ENCODE measurements at regions not wholly inside any gene's neighbourhood (a gene's known extent, or its start where the extent isn't known, plus 50 kb on each side); places are given as distances from the start of the nearest gene placed in this dataset.

DNA sequence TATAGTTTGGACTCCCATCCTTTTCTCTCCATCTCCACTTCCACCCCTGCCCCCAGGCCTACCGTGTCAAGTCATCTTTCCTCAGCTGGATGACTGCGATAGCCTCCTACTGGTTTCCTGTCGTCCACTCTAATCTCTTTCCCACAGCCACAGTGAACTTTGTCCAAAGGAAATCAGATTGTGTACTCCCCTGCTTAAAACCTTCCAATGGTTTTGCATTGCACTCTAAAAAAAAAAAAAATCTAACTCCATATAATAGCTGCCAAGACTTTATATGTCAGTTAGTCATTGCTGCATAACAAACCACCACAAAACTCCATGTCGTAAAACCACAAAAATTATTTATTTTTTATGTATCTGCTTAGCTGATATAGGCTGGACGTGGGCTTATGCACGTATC, 160.2 kb upstream of the CCDC68 start:
- DNase-seq, result no peak

DNA sequence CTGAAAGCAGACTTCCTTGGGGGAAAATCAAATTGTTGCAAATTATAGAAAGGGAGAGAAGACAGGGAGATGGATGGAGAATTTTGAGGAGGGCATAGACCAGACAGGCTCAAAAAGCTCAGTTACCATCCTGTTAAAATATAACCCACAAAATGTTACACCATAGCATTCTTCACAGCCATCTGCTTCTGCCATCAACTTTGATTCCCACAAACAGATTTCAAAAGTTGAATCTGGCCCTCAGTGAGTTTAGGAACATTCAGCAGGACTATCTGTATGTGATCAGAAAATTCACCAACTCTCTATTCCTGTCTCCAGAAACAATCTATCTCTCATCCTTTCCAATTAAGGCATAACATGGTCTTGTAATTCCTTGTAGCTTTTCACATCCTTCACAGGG, 159.8 kb upstream of the CCDC68 start:
- DNase-seq, result no peak

DNA sequence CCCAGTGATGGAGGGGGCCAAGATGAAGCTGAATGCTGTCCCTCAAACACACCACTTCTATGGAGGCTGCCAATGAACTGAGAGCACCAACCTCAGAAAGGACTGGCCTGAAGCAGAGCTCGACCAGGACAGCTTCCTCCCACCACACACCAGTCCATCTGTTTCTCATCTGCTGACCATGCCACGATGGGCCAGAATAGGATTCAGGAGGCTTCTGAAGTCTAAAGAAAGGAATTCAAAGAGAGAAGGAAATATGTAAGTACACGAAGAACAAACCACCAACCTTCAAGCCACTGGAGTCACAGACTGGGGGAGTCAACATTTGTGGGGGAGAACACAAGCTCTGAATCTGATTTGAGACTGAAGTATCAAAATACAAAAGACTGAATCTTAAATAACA, 157.6 kb upstream of the CCDC68 start:
- no peak for DNase-seq

DNA sequence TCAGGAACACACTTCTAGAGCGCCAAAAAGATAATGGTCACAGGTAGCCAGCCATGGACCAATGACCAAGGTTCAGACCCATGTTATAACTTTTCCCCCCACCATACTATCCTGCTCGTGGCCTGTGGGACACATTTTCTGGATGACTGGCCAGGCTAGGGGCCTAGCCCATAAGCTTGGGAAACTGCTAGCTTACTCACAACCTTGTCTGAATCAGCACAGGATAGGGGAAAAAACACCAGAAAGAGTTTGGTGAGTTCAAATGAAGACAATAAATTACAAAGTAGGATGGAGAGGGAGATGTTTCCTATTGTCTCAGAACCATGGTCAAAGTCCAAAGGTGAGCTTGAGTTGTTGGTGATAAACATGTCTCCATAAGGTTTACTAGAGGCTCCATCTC, 156.3 kb upstream of the CCDC68 start:
- DNase-seq, result no peak

DNA sequence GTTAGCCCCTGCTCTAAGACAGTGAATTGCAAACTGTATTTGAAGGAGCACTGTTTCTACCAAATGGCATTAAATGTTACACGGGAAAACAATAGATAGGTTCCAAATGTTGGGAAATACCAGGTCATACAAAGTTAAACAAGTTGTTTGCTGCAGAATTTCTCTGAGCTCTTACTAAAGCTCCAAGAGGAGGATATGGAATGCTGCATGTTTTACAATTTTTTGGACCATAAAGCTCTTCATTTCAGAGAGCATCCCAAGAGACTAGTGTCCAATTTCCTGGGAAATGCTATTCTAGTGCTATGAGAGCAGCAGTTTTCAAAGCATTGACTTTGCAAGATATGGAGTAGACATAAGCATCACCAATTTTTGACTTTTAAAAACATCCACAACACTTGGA, 155.6 kb upstream of the CCDC68 start:
- DNase-seq, result no peak

DNA sequence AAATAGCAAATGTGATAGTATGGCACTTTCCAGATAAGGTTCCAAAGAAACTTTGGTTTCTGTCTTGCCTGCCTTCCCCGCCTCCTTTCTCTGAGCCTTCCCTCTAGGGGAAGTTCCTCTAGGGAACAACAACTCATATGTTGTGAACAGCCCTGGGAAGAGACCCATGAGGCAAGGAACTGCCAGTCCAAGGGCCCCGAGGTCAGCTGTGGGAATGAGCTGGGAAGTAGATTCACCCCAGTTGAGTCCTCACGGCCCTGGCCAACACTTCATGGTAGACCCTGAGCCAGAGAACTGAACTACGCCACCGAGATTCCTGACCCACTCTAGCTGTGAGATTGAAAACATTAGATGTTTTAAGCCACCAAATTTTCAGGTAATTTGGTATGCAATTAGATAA, 154.5 kb upstream of the CCDC68 start:
- no peak for DNase-seq

DNA sequence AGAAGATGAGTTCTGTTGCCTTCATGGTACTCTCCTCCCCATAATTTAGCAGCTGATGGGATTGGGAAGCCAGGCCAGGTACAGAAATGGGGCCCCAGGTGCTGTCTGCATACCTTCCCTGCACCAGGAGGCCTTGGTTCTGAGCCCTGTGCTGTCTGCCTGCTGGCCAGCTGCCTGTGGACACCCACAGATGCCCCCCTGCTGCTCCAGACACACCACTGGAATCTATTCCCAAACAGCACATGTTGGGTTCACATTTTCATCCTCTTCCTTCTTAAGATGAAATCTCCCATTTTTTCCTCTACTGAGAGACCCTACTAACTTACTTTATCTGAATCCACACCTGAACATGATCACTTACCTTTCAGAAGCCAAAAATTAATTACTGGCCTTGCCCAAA, 152.0 kb upstream of the CCDC68 start:
- DNase-seq, result no peak

DNA sequence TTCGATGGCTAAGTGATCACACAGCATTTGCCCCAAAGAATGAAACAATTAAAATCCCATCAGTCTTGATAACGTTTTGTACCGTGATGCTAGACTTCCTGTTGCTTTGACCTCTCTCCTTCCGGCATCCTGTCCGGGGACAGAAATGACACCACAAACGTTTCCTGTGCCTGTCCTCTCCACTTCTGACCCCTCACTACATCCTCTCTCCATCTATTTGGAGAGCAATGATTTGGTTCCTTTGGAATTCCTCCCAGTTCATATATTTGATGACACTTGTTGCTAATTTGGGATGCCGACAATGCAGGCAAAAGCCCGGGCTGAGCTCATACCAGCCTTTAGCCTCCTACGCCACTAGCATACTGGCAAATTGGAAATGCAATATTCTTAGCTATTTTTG, 151.2 kb upstream of the CCDC68 start:
- no peak for DNase-seq

DNA sequence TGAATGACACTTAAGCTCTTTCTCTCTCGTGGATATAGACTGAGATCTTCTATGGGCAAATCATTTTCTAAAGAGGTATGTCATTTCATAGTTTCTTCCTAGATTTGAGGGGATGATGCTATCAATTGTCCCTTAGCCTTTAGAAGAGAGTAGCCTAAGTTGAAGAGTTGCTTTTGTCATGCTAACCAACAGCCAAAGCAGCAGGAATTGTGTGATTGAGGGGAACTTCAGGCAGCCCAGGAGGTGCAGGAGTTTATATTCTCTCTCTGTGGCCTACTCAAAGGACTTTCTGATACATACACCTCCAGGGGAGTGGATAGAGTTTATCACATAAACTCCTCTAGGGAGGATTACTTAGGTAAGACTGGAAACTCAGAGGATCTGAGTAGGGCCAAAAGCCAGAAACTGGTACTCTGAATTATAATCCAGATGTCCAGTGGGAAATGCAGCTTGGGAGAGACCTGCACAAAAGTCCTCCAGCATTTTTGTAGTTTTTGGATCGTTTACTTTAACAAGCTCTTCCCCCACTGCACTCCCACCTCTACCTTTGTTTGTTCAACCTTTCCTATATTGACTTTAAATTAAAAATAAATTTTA, 150.7 kb upstream of the CCDC68 start:
- no peak for DNase-seq

DNA sequence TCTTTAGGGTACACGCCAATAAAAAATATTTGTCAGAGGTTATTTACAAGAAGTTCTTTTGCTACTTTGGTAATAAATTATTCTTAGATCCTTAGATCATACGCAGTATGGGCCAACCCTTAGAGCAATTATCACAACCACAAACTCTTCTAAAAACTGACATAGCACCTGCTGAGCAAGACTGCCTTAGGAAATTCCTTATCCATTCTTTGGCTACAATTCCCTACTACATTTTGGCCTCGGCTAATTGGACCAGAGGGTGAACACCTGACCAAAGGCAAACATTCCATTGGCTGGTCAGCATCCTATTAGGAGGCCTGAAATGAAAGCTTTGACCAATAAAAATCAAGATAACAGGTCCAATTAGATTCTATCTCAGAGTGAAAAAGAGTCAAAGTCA, 147.6 kb upstream of the CCDC68 start:
- DNase-seq, result no peak

DNA sequence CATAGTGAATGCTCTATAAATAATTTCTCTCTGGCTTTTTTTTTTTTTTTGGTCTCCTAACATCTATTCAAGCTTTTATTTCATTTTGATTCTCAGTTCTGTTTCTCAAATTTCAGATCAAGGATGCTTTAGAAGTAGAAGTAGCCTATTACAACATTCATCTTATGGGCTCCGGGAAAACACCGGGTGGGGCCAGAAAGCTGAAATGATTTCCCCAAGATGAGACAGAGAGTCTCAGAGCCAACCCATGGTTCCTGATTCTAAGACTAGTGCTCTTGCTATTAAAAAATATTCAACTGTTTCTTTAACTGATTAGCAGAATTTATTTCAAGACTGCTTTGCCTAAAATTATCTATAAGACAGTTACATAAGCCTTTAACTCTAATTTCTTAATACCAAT, 147.2 kb upstream of the CCDC68 start:
- DNase-seq, result no peak

DNA sequence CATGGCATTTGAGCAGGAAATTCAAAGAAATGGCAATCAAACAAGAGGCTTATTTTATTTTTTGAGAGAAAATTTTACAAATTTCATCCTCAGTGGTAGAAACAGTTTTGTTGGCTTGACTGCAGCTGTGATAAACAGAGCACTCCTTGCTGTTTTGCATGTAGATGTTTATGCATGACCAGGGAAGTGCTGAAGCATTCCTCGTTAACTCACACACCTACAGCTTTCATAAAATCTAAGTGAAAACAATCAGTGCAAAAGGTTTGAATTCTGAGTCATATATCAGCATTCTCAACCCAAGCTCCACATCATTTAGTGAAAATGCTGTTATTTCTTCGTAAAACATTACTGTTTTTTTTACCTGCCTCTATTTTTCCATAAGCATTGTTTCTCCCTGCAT, 146.6 kb upstream of the CCDC68 start:
- no peak for DNase-seq

DNA sequence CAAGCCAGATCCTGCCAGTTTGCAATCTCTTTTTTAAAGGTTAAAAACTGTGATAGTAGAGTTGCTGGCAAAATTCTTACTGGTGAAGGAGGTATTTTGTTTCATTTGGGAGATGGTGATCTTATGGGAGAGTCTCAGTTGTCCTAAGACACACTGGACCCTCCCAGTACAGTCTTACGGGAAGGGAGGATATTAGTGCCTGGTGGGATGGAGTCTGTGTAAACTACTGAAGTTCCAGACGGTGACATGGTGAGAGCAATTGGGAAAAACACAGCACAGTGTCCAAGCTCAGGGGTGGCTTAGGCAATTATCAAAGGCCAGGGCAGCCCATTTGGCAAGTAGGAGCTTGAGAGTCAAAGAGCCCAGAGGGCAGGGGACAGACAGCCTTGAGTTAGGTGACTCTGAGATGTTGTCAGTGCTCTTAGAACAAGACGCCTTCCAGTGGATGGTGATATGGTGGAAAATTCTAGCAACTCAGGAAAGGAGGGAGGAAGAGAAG, 143.7 kb upstream of the CCDC68 start:
- DNase-seq, result no peak

DNA sequence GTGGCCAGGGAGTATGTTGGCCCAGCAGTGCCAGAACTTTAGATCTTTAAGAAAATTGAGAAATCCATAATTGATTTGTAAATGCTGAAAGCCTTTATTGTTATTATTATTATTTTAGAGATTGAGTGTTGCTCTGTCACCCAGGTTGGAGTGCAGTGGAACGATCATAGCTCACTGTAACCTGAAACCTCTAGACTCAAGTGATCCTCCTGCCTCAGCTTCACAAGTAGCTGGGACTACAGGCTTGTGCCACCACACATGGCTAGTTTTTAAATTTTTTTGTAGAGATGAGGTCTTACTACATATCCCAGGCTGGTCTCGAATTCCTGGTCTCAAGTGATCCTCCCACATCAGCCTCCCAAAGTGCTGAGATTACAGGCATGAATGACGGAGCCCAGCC, 143.2 kb upstream of the CCDC68 start:
- DNase-seq, result peak in 1 of 2 experiments; percentile 24

DNA sequence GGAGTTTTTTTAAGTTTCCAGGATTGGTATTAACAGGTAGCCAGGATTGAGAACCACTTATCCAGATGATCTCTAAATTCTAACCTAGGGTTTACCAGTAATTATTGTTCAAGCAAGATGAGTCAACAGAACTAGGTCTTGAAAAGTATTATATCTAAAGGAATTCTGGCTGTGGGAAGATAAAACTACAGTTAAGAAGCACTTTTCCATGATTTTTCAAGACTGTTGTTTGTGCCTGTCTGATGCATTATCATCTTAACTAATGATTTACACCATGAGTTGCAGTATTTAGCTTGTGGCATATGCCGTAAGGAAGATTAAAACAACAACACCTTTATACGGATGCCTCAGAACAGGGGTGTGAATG, 142.2 kb upstream of the CCDC68 start:
- no peak for DNase-seq

DNA sequence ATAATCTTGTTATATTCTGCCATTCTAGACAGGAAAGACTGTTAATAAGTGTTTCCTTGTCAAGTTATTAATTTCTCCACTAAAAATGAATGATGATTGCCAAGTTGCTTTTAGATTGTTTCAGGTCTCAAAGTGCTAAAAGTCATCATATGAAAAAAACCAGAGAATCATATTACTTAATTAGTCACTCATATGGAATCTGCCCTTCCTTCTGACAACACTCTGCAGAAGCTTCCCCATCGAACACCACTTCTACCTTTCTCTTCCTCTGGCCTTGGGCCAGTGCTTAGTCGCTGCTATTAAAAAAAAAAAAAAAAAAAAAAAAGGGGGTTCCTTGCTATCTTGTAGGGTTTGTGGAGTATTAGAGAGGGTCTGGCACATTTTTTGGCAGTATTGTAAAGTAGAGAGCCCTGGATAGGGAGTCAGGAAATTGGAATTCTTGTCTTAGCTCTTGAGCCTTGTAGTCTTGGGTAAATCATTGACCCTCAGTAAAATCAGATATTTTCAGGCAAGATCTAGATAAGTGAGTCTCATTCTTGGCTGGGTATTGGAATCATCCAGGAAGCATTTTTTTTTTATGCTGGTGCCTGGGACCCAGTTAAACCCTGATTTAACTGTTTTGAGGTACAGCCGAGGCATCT, 141.7 kb upstream of the CCDC68 start:
- DNase-seq, result no peak

DNA sequence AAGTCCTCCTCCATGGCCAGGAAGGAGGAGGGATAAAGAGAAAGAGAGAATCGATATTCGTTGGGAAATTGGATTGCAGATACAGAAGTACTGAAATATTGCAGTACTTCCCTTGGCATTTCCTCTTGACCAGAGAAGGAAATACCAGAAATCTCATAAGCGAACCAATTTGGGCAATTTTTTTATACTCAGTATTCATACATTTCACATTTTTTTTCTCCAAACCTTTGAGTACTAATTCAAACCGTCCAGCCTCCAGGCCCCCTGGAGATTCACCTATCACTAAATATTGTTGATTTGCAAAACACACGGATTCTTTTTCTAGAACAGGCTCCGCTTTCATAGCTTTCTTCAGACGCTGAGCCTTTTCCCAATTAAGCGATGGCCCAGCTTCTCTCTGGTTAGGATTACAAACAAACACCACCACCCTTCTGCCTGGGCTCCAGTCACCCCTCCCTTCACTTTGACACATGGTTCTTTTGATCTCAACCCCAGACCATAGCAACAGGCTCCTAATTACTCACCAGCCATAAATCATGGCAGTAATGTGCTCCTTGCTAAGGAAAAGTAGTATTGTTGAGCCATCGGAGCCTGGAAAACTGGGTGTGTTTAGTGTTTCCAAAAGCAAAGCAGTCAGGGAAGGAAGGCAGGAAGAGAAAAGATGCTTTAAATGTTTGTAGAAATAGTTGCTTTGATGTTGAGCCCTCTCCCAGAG, 138.4 kb upstream of the CCDC68 start:
- DNase-seq, result peak in 1 of 2 experiments; percentile 7

DNA sequence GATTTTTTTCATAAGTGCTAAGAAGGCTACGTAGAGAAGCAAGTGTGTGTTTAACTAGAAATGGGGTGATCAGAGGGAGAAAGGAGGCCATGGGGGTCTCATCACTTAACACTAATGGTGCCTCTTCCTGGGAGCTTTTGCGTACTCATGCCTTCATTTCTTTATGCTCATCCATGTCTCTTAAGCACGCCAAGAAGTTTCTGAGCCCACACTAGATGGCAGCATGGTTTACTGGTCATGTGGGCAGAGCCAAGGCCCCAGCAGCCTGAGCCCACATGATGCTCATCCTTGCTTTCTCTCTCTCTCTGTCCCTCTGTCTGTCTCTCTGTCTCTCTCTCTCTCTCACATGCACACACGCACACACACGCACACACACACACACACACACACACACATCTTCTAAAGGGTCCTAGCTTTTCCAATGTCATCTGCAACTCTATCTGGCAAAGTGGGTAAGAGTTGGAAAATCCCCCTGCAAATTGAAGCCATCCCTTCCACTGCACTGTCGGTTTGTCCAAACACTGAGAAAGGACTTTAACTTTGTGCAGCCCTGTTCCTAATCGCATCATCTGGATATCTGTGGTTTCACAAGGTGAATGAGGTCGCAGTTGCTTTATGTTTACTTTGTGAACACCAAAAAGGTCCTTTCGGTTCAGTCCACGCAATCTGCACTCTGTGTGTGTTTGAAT, 137.1 kb upstream of the CCDC68 start:
- peak; percentile 6 to 45 for DNase-seq

DNA sequence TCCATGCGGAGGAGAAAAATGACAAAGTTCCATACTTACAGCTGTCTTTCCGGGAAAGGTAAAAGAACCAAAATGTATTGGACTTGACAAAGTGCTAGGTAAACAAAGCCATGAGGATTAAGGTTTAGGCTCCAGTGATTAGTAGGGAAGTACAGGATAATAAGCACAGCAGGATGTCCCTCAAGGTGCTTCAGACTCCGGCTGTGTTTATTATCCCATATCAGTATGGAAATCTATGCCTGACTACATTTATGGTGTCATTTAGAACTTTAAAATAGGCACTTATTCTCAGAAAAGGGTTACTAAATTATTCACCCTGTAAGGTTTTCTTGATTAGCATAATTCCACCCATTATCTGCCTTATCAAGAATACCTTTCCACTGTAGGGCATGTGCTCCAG, 136.3 kb upstream of the CCDC68 start:
- DNase-seq, result peak; percentile 26 to 45

DNA sequence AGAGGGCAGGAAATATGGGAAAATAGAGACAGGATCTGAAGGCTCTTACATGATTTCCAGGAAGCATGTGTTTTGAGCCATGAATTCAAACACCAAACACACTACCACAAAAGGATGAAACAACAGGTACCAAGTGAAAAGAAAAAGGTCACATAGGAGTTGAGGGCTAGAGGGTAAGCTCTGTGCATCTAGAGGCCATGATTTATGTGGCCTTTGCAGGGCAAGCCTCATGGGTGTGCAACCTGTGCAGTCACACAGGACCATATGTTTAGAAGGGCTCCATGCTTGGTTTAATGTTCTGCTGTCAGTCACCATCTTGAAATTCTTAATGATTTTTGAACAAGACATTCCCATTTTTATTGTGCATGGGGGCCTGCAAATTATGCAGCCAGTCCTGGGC, 134.5 kb upstream of the CCDC68 start:
- DNase-seq, result no peak

DNA sequence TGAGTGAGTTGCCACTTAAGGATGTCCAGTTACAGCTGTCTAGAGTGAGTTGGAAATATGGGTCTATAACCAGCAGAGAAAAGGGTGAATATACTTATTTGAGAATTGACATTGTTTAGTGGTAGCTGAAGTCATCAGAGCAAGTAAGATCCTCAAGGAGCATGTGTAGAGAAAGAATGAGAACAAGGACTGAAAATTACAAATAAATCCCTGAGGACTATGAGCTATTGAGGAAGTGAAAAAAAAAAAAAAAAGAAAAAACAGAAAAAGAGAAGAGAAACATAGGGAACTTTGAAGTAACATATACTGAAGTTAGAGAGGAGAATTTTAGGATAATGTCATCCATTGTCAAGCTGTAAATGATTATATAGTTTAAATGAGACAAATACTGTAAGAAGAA, 134.0 kb upstream of the CCDC68 start:
- DNase-seq, result no peak

DNA sequence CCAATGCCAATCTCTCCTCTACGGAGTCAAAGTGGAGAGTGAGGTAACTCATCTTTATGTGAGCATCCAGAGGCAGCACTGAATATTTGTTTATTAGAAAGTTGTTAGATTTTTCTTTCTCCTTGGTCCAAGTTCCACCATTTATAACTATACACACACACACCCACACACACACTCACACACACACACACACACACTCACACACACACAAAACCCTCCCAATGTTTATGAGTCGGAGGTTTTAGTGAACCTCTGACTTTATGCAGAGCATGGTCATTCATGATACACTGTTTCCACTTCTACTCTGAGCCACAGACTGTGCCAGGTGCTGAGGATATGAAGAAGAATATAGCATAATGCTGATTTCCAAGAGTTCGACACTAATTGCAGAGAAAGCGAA, 132.9 kb upstream of the CCDC68 start:
- no peak for DNase-seq

DNA sequence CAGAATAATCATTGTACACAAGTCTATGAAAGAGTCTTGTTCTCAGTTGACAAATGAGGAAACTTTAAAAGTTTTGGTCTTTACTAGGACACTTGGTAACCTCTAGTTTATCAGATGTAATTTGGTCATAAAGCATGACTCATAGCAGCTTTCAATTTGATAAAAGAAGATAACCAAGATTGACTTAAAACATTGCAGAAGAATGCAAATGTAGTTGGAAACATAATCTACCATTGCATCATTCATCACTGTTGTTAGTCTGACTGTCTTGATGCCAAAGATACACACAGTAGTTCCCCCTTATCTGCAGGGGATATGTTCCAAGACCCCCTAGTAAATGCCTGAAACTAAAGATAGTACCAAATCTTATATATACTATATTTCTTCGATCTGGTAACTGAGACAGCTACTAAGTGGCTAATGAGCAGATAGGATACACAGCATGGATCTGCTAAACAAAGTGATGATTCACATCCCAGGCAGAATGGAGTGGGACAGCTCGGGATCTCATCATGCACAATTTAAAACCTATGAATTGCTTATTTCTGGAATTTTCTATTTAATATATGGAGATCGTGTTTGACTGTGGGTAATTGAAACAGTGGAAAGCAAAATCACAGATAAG, 131.4 kb upstream of the CCDC68 start:
- DNase-seq, result no peak
